HG03095 (cell line): ENCODE measurements at regions not wholly inside any gene's neighbourhood (a gene's known extent, or its start where the extent isn't known, plus 50 kb on each side); places are given as distances from the start of the nearest gene placed in this dataset.

ENCODE experiments used
- ATAC-seq: cut with Tn5 transposase; IDR thresholded peaks from one replicate; pipeline ENCODE4 v1.9.1; 2021; ENCODE audit warnings: moderate library complexity; ENCODE audit not compliant: unreplicated experiment

GRCh38 chr1:83000286-83000685 lies 998.6 kb downstream of the TTLL7 start:
- ATAC-seq: no peak

- no peak for ATAC-seq
These were observed 1003.0 kb downstream of the TTLL7 start for GRCh38 chr1:82995951-82996350.

GRCh38 chr1:82994616-82995263 lies 1004.2 kb downstream of the TTLL7 start:
- no peak for ATAC-seq

- no peak for ATAC-seq
These were observed 1007.4 kb downstream of the TTLL7 start for GRCh38 chr1:82991569-82991968.

GRCh38 chr1:82979593-82980236 lies 1019.2 kb downstream of the TTLL7 start:
- peak; percentile 98 for ATAC-seq

GRCh38 chr1:82978461-82979324 lies 1020.2 kb downstream of the TTLL7 start:
- ATAC-seq: no peak

GRCh38 chr1:82972841-82973553 lies 1025.9 kb downstream of the TTLL7 start:
- ATAC-seq: no peak

- ATAC-seq: no peak
These were observed 1029.6 kb downstream of the TTLL7 start for GRCh38 chr1:82969340-82969739.

GRCh38 chr1:82962658-82963057 lies 1036.3 kb downstream of the TTLL7 start:
- no peak for ATAC-seq

GRCh38 chr1:82950606-82951200 lies 1048.2 kb downstream of the TTLL7 start:
- no peak for ATAC-seq

GRCh38 chr1:82948386-82948785 lies 1050.5 kb downstream of the TTLL7 start:
- no peak for ATAC-seq

GRCh38 chr1:82947278-82947677 lies 1051.7 kb downstream of the TTLL7 start:
- ATAC-seq: no peak

- ATAC-seq: no peak
These were observed 1052.8 kb downstream of the TTLL7 start for GRCh38 chr1:82946096-82946605.

- no peak for ATAC-seq
These were observed 1054.1 kb downstream of the TTLL7 start for GRCh38 chr1:82944822-82945221.

GRCh38 chr1:82934074-82934473 lies 1064.9 kb downstream of the TTLL7 start:
- ATAC-seq: no peak

- no peak for ATAC-seq
These were observed 1066.2 kb downstream of the TTLL7 start for GRCh38 chr1:82932727-82933126.

GRCh38 chr1:82932207-82932606 lies 1066.7 kb downstream of the TTLL7 start:
- no peak for ATAC-seq

GRCh38 chr1:82931006-82931405 lies 1067.9 kb downstream of the TTLL7 start:
- no peak for ATAC-seq

GRCh38 chr1:82927753-82928152 lies 1071.2 kb downstream of the TTLL7 start:
- no peak for ATAC-seq

GRCh38 chr1:82924666-82925065 lies 1074.3 kb downstream of the TTLL7 start:
- ATAC-seq: no peak

GRCh38 chr1:82923931-82924330 lies 1075.0 kb downstream of the TTLL7 start:
- ATAC-seq: no peak
